ENCODE measurements at regions not wholly inside any gene's neighbourhood (a gene's known extent, or its start where the extent isn't known, plus 50 kb on each side); places are given as distances from the start of the nearest gene placed in this dataset.

DNA sequence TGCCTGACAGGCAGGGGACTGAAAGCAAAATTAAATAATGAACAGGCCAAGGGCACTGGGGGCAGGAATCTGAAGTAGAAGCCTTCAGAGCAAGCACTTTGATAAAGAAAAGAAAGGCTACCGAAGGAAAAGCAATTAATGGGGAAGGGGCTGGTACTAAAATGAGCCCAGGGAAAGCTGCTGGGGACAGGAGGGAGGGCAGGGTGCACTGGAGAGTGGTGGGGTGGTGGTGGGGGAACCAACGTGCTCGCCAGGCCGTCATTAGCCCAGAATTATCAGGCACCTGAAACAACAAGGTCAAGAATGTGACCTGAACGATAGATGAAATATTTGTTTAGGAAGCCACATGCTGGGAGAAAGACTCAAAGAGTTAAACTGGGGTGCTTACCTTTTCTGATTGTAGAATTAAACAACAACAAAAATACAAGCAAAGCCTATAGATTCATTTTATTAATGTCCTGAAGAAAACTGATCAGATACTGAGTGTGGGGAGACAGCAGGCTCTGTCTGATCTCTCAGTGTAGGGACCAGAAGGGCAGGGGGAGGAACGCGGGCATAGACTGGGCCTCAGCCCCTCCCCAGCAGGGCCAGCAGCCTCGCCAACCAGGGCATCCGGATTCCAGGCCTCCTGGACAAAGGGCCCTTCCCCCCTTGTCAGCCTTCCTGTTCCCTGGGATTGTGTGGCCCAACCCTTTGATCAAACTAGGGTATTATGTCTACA lies 239.7 kb upstream of the KLF3 start:
- Histone ChIP-seq H3K9ac (ENCODE audit: low read length) (no peak overlapping the region), H3K18ac (ENCODE audit: low read length) (no peak overlapping the region), H3K27ac (ENCODE audit: low read depth, low read length) (no peak overlapping the region), H3K56ac (ENCODE audit: low read length) (peak overlapping the region; percentile 56), H3K4me3 (ENCODE audit: low read length) (no peak overlapping the region), H4K8ac (ENCODE audit: low read depth, low read length) (no peak overlapping the region), H3K23ac (ENCODE audit: low read length) (no peak overlapping the region), H2BK120ac (ENCODE audit: low read depth, low read length) (no peak overlapping the region), H3K27me3 (ENCODE audit: insufficient read depth, low read length, poor library complexity) (no peaks in the 10 kb centered on the region), H3K79me2 (ENCODE audit: control insufficient read depth, insufficient read depth, low read length) (no peaks in the 10 kb centered on the region), H3K79me1 (ENCODE audit: low read length) (no peaks in the 10 kb centered on the region), H3K4ac (ENCODE audit: low read depth, low read length) (no peak overlapping the region), H3K4me1 (ENCODE audit: control insufficient read depth, low read depth, low read length) (peaks cover 2% of the 10 kb centered on the region), H2BK15ac (replicated peaks; ENCODE audit: low read depth) (no peak overlapping the region), H4K5ac (ENCODE audit: low read length) (no peak overlapping the region), H3K36me3 (ENCODE audit: control insufficient read depth, insufficient read depth, low read length) (no peaks in the 10 kb centered on the region), H3K4me2 (ENCODE audit: low read length) (no peak overlapping the region), H2AK5ac (ENCODE audit: low read length) (no peak overlapping the region), H2BK5ac (ENCODE audit: low read length) (no peak overlapping the region)
- WGBS (ENCODE audit: extremely low coverage, insufficient coverage, low lambda C conversion rate), result no CpG with 5 or more reads among the region's 9 CpGs
- peak; percentile 55 for DNase-seq

- H3K9ac ChIP-seq (ENCODE audit: low read length), result no peak overlapping the region
- no peak overlapping the region for H3K4me2 ChIP-seq (ENCODE audit: low read length)
- no peaks in the 10 kb centered on the region for H3K27me3 ChIP-seq (ENCODE audit: insufficient read depth, low read length, poor library complexity)
- H3K79me2 ChIP-seq (ENCODE audit: control insufficient read depth, insufficient read depth, low read length), result no peaks in the 10 kb centered on the region
- H3K56ac ChIP-seq (ENCODE audit: low read length), result no peak overlapping the region
- H4K8ac ChIP-seq (ENCODE audit: low read depth, low read length), result no peak overlapping the region
- DNase-seq, result no peak
- H2BK120ac ChIP-seq (ENCODE audit: low read depth, low read length), result no peak overlapping the region
- H3K18ac ChIP-seq (ENCODE audit: low read length), result no peak overlapping the region
- H3K4me3 ChIP-seq (ENCODE audit: low read length), result no peak overlapping the region
- no peak overlapping the region for H2BK5ac ChIP-seq (ENCODE audit: low read length)
- H3K4me1 ChIP-seq (ENCODE audit: control insufficient read depth, low read depth, low read length), result peaks cover 2% of the 10 kb centered on the region
- H3K79me1 ChIP-seq (ENCODE audit: low read length), result no peaks in the 10 kb centered on the region
- H2AK5ac ChIP-seq (ENCODE audit: low read length), result no peak overlapping the region
- no peak overlapping the region for H2BK15ac ChIP-seq (replicated peaks; ENCODE audit: low read depth)
- H4K5ac ChIP-seq (ENCODE audit: low read length), result no peak overlapping the region
- no peaks in the 10 kb centered on the region for H3K36me3 ChIP-seq (ENCODE audit: control insufficient read depth, insufficient read depth, low read length)
- no peak overlapping the region for H3K27ac ChIP-seq (ENCODE audit: low read depth, low read length)
- H3K23ac ChIP-seq (ENCODE audit: low read length), result no peak overlapping the region
- H3K4ac ChIP-seq (ENCODE audit: low read depth, low read length), result no peak overlapping the region
These were observed 237.5 kb upstream of the KLF3 start for GRCh38 chr4:38426532-38426931.

DNA sequence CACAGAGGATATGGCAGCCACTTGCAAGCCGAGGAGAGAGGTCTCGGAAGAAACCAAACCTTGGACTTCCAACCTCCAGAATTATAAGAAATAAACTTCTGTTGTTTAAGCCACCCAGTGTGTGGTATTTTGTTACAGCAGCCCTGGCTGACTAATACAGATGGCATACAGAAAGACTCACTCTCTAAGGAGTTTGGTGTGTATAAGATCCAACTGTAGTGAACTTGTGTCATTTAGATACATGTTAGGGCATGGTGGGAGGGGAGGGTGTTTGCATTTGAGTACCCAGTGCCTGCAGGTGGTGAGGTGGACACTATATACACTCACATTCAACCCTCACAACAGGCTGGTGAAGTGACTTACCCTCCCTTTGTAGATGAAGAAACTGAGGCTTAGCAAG lies 233.2 kb upstream of the KLF3 start:
- Histone ChIP-seq H2AK5ac (ENCODE audit: low read length) (no peak overlapping the region), H3K18ac (ENCODE audit: low read length) (no peak overlapping the region), H3K27me3 (ENCODE audit: insufficient read depth, low read length, poor library complexity) (no peaks in the 10 kb centered on the region), H3K27ac (ENCODE audit: low read depth, low read length) (no peak overlapping the region), H3K4me3 (ENCODE audit: low read length) (no peak overlapping the region), H2BK120ac (ENCODE audit: low read depth, low read length) (no peak overlapping the region), H3K56ac (ENCODE audit: low read length) (no peak overlapping the region), H4K5ac (ENCODE audit: low read length) (no peak overlapping the region), H3K79me2 (ENCODE audit: control insufficient read depth, insufficient read depth, low read length) (no peaks in the 10 kb centered on the region), H2BK5ac (ENCODE audit: low read length) (no peak overlapping the region), H4K8ac (ENCODE audit: low read depth, low read length) (no peak overlapping the region), H3K36me3 (ENCODE audit: control insufficient read depth, insufficient read depth, low read length) (no peaks in the 10 kb centered on the region), H3K79me1 (ENCODE audit: low read length) (no peaks in the 10 kb centered on the region), H3K23ac (ENCODE audit: low read length) (no peak overlapping the region), H2BK15ac (replicated peaks; ENCODE audit: low read depth) (no peak overlapping the region), H3K4ac (ENCODE audit: low read depth, low read length) (no peak overlapping the region), H3K4me2 (ENCODE audit: low read length) (no peak overlapping the region), H3K9ac (ENCODE audit: low read length) (no peak overlapping the region), H3K4me1 (ENCODE audit: control insufficient read depth, low read depth, low read length) (no peaks in the 10 kb centered on the region)
- DNase-seq, result no peak
- no CpG with 5 or more reads among the region's 2 CpGs for WGBS (ENCODE audit: extremely low coverage, insufficient coverage, low lambda C conversion rate)

DNA sequence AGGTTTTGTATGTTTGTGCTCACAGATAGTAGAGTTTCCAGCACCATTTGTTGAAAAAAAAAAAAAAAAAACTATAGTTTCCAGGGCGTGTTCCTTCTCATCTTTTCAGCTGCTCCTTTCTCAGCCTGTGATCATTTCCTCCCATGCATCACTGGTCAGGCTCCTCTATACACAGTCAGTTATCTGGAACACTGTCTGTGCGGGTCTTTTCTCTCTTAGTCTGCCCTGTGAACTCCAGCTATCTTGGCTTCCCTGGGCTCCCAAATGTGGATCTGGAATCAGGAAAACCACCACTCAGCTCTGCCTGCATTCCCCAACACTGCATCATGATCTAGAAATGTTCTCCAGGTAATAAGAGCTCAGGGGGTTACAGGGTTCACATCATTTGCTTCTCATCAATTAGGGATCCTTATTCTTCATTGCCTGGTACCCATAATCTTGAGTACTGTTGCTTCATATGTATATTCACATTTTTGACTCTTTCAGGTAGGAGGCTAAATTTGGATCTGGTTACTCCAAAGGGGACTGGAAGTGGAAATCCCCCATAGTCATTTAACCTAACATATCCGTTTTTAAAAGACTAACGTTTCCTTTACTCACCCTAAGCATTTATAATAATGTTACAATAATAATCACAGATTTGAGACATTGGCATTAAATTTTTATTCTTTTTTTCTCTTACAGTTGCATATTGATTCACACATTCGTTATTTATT lies 221.8 kb upstream of the KLF3 start:
- no peak for DNase-seq
- no peaks in the 10 kb centered on the region for H3K36me3 ChIP-seq (ENCODE audit: control insufficient read depth, insufficient read depth, low read length)
- no peak overlapping the region for H2AK5ac ChIP-seq (ENCODE audit: low read length)
- no peak overlapping the region for H3K4me3 ChIP-seq (ENCODE audit: low read length)
- no peak overlapping the region for H3K4ac ChIP-seq (ENCODE audit: low read depth, low read length)
- H3K9ac ChIP-seq (ENCODE audit: low read length), result no peak overlapping the region
- no peak overlapping the region for H3K23ac ChIP-seq (ENCODE audit: low read length)
- no peak overlapping the region for H3K4me2 ChIP-seq (ENCODE audit: low read length)
- no peak overlapping the region for H4K8ac ChIP-seq (ENCODE audit: low read depth, low read length)
- no peak overlapping the region for H3K18ac ChIP-seq (ENCODE audit: low read length)
- H3K27ac ChIP-seq (ENCODE audit: low read depth, low read length), result no peak overlapping the region
- H3K79me1 ChIP-seq (ENCODE audit: low read length), result no peaks in the 10 kb centered on the region
- no peaks in the 10 kb centered on the region for H3K4me1 ChIP-seq (ENCODE audit: control insufficient read depth, low read depth, low read length)
- no peak overlapping the region for H3K56ac ChIP-seq (ENCODE audit: low read length)
- H2BK5ac ChIP-seq (ENCODE audit: low read length), result no peak overlapping the region
- no peak overlapping the region for H2BK15ac ChIP-seq (replicated peaks; ENCODE audit: low read depth)
- no peak overlapping the region for H4K5ac ChIP-seq (ENCODE audit: low read length)
- H3K79me2 ChIP-seq (ENCODE audit: control insufficient read depth, insufficient read depth, low read length), result no peaks in the 10 kb centered on the region
- WGBS (ENCODE audit: extremely low coverage, insufficient coverage, low lambda C conversion rate), result no CpG with 5 or more reads among the region's 5 CpGs
- no peaks in the 10 kb centered on the region for H3K27me3 ChIP-seq (ENCODE audit: insufficient read depth, low read length, poor library complexity)
- no peak overlapping the region for H2BK120ac ChIP-seq (ENCODE audit: low read depth, low read length)

GRCh38 chr4:38449506-38450174 lies 214.4 kb upstream of the KLF3 start:
- Histone ChIP-seq H3K4me1 (ENCODE audit: control insufficient read depth, low read depth, low read length) (no peaks in the 10 kb centered on the region), H3K9ac (ENCODE audit: low read length) (no peak overlapping the region), H3K23ac (ENCODE audit: low read length) (no peak overlapping the region), H2BK15ac (replicated peaks; ENCODE audit: low read depth) (no peak overlapping the region), H3K27me3 (ENCODE audit: insufficient read depth, low read length, poor library complexity) (no peaks in the 10 kb centered on the region), H3K4me2 (ENCODE audit: low read length) (no peak overlapping the region), H3K56ac (ENCODE audit: low read length) (no peak overlapping the region), H3K79me2 (ENCODE audit: control insufficient read depth, insufficient read depth, low read length) (no peaks in the 10 kb centered on the region), H2BK5ac (ENCODE audit: low read length) (no peak overlapping the region), H4K8ac (ENCODE audit: low read depth, low read length) (no peak overlapping the region), H3K18ac (ENCODE audit: low read length) (no peak overlapping the region), H3K27ac (ENCODE audit: low read depth, low read length) (no peak overlapping the region), H3K36me3 (ENCODE audit: control insufficient read depth, insufficient read depth, low read length) (no peaks in the 10 kb centered on the region), H3K79me1 (ENCODE audit: low read length) (no peaks in the 10 kb centered on the region), H3K4me3 (ENCODE audit: low read length) (no peak overlapping the region), H4K5ac (ENCODE audit: low read length) (no peak overlapping the region), H2BK120ac (ENCODE audit: low read depth, low read length) (no peak overlapping the region), H2AK5ac (ENCODE audit: low read length) (no peak overlapping the region), H3K4ac (ENCODE audit: low read depth, low read length) (no peak overlapping the region)
- WGBS (ENCODE audit: extremely low coverage, insufficient coverage, low lambda C conversion rate), result no CpG with 5 or more reads among the region's 7 CpGs
- peak; percentile 30 for DNase-seq
